ENCODE measurements at regions not wholly inside any gene's neighbourhood (a gene's known extent, or its start where the extent isn't known, plus 50 kb on each side); places are given as distances from the start of the nearest gene placed in this dataset.

DNA sequence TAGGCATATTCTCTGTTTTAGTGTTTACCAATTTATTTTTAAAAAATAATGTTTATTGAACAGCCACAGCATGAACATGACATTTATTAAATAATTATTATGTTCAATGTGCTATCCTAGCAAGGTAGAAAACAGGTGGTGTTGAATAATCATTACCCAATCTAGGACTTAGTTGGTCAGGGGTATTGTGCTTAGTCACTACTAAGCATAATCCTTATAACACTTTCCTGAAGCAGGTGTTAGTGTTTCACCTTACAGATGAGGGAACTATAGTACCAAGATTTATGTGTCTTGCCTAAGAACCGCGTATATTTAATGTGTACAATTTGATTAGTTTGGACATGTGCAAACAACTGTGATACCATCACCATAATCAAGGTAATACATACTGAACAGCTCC lies 1387.2 kb upstream of the ACO1 start:
- H3K4me1 ChIP-seq (ENCODE audit: insufficient read depth, low read length, poor library complexity, severe bottlenecking), result no peaks in the 10 kb centered on the region
- no peak overlapping the region for H2AFZ ChIP-seq (ENCODE audit: low read length)
- H3F3A ChIP-seq (ENCODE audit: low read depth), result no peaks in the 10 kb centered on the region
- no peaks in the 10 kb centered on the region for H4K20me1 ChIP-seq (ENCODE audit: insufficient read depth, low read length, poor library complexity, severe bottlenecking)
- no peaks in the 10 kb centered on the region for H3K9me3 ChIP-seq (ENCODE audit: insufficient read depth, low read depth, low read length)
- no peaks in the 10 kb centered on the region for H3K27me3 ChIP-seq (ENCODE audit: insufficient read depth, low read length, poor library complexity, severe bottlenecking)
- H3K79me2 ChIP-seq (ENCODE audit: insufficient read depth, low read length), result no peaks in the 10 kb centered on the region
- H3K4me2 ChIP-seq (ENCODE audit: low read depth, low read length, poor library complexity, severe bottlenecking), result no peak overlapping the region
- no peak for TF ChIP-seq EZH2phosphoT487 (IDR thresholded peaks at IDR 0.05; ENCODE audit: borderline replicate concordance)
- TF ChIP-seq, protein P1, sequence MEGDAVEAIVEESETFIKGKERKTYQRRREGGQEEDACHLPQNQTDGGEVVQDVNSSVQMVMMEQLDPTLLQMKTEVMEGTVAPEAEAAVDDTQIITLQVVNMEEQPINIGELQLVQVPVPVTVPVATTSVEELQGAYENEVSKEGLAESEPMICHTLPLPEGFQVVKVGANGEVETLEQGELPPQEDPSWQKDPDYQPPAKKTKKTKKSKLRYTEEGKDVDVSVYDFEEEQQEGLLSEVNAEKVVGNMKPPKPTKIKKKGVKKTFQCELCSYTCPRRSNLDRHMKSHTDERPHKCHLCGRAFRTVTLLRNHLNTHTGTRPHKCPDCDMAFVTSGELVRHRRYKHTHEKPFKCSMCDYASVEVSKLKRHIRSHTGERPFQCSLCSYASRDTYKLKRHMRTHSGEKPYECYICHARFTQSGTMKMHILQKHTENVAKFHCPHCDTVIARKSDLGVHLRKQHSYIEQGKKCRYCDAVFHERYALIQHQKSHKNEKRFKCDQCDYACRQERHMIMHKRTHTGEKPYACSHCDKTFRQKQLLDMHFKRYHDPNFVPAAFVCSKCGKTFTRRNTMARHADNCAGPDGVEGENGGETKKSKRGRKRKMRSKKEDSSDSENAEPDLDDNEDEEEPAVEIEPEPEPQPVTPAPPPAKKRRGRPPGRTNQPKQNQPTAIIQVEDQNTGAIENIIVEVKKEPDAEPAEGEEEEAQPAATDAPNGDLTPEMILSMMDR (conservative IDR thresholded peaks at IDR 0.05; ENCODE audit: low read length), result no peak
- H3K4me3 ChIP-seq (ENCODE audit: low read length, poor library complexity, severe bottlenecking), result no peak overlapping the region
- no peak overlapping the region for H3K9ac ChIP-seq (ENCODE audit: low read depth, low read length, poor library complexity, severe bottlenecking)
- no peaks in the 10 kb centered on the region for H3K36me3 ChIP-seq (ENCODE audit: insufficient read depth, low read length)
- no peaks in the 10 kb centered on the region for H3K9me2 ChIP-seq (replicated peaks; ENCODE audit: low read depth, low read length)

DNA sequence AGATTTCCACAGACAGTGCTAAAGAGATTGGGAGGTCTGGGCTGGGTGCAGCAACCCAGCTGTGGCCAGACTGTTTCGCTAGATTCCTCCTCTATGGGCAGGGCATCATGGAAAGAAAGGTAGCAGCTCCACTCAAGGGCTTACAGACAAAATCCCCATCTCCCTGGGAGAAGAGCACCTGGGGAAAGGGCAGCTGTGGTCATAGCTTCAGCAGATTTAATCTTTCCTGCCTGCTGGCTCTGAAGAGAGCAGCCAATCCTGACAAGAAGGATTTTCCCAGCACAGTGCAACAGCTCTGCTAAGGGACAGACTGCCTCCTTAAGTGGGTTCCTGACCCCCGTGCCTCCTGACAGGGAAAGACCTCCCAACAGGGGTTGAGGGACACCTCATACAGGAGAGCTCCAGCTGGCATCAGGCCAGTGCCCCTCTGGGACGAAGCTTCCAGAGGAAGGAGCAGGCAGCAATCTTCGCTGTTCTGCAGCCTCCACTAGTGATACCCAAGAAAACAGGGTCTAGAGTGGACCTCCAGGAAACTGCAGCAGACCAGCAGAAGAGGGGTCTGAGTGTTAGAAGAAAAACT lies 1379.3 kb upstream of the ACO1 start:
- Histone ChIP-seq H4K20me1 (ENCODE audit: insufficient read depth, low read length, poor library complexity, severe bottlenecking) (no peaks in the 10 kb centered on the region), H3K4me1 (ENCODE audit: insufficient read depth, low read length, poor library complexity, severe bottlenecking) (no peaks in the 10 kb centered on the region), H3K4me2 (ENCODE audit: low read depth, low read length, poor library complexity, severe bottlenecking) (no peak overlapping the region), H3K79me2 (ENCODE audit: insufficient read depth, low read length) (no peaks in the 10 kb centered on the region), H3K4me3 (ENCODE audit: low read length, poor library complexity, severe bottlenecking) (no peak overlapping the region), H3K9me2 (replicated peaks; ENCODE audit: low read depth, low read length) (no peaks in the 10 kb centered on the region), H3K9me3 (ENCODE audit: insufficient read depth, low read depth, low read length) (peaks cover 3% of the 10 kb centered on the region; the same call in 1 of the 2 replicates), H2AFZ (ENCODE audit: low read length) (no peak overlapping the region), H3K9ac (ENCODE audit: low read depth, low read length, poor library complexity, severe bottlenecking) (no peak overlapping the region), H3F3A (ENCODE audit: low read depth) (no peaks in the 10 kb centered on the region), H3K36me3 (ENCODE audit: insufficient read depth, low read length) (no peaks in the 10 kb centered on the region), H3K27me3 (ENCODE audit: insufficient read depth, low read length, poor library complexity, severe bottlenecking) (no peaks in the 10 kb centered on the region)
- TF ChIP-seq, protein P1 (conservative IDR thresholded peaks at IDR 0.05; ENCODE audit: low read length), result no peak
- no peak for TF ChIP-seq EZH2phosphoT487 (IDR thresholded peaks at IDR 0.05; ENCODE audit: borderline replicate concordance)

DNA sequence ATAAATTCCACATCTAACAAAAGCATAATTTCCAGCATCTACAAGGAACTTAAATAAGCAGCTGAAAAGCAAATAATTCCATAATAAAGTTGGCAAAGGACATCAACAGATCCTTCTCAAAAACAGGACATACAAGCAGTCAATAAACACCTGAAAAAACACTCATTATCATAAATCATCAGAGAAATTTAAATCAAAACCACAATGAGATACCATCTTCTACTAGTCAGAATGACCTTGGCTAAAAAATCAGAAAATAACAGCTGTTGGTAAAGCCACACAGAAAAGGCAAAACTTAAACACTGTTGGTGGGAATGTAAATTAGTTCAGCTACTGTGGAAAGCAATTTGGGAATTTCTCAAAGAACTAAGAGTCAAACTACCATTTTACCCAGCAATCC lies 1371.1 kb upstream of the ACO1 start:
- H3K9me2 ChIP-seq (replicated peaks; ENCODE audit: low read depth, low read length), result no peaks in the 10 kb centered on the region
- H3F3A ChIP-seq (ENCODE audit: low read depth), result no peaks in the 10 kb centered on the region
- H3K4me1 ChIP-seq (ENCODE audit: insufficient read depth, low read length, poor library complexity, severe bottlenecking), result no peaks in the 10 kb centered on the region
- no peak for TF ChIP-seq EZH2phosphoT487 (IDR thresholded peaks at IDR 0.05; ENCODE audit: borderline replicate concordance)
- TF ChIP-seq, protein P1 (conservative IDR thresholded peaks at IDR 0.05; ENCODE audit: low read length), result no peak
- H2AFZ ChIP-seq (ENCODE audit: low read length), result no peak overlapping the region
- no peaks in the 10 kb centered on the region for H3K36me3 ChIP-seq (ENCODE audit: insufficient read depth, low read length)
- H3K9me3 ChIP-seq (ENCODE audit: insufficient read depth, low read depth, low read length), result no peaks in the 10 kb centered on the region
- no peaks in the 10 kb centered on the region for H3K79me2 ChIP-seq (ENCODE audit: insufficient read depth, low read length)
- no peaks in the 10 kb centered on the region for H4K20me1 ChIP-seq (ENCODE audit: insufficient read depth, low read length, poor library complexity, severe bottlenecking)
- H3K4me2 ChIP-seq (ENCODE audit: low read depth, low read length, poor library complexity, severe bottlenecking), result no peak overlapping the region
- no peak overlapping the region for H3K4me3 ChIP-seq (ENCODE audit: low read length, poor library complexity, severe bottlenecking)
- H3K9ac ChIP-seq (ENCODE audit: low read depth, low read length, poor library complexity, severe bottlenecking), result no peak overlapping the region
- no peaks in the 10 kb centered on the region for H3K27me3 ChIP-seq (ENCODE audit: insufficient read depth, low read length, poor library complexity, severe bottlenecking)

Measured in Loucy (cell line).